Glomerular visceral epithelial cell (primary cell): ENCODE measurements at regions not wholly inside any gene's neighbourhood (a gene's known extent, or its start where the extent isn't known, plus 50 kb on each side); places are given as distances from the start of the nearest gene placed in this dataset.

Experiments used
- DNase-seq: peaks from one replicate; pipeline ENCODE4 v3.0.0-alpha.2; 2016; ENCODE audit errors: extremely low spot score

DNA sequence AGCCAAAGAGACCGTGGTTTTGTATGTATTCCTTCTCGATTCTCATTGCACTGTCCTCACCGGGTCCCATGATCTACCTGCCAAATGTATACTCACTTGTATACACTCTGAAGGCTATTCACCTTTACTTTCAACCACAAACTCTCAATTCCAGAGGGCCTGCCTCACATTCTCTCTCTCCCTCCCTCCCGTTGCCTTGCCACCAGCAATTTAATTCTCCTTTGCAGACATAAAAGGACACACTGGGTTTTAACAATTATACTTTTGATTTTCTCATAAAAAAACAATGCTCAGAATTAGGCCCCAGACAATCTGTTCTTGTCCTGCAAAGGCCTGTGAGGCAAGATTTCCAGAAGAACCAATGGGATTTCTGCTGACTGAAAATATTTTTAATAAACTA lies 265.1 kb upstream of the PSMD7 start:
- no peak for DNase-seq

DNA sequence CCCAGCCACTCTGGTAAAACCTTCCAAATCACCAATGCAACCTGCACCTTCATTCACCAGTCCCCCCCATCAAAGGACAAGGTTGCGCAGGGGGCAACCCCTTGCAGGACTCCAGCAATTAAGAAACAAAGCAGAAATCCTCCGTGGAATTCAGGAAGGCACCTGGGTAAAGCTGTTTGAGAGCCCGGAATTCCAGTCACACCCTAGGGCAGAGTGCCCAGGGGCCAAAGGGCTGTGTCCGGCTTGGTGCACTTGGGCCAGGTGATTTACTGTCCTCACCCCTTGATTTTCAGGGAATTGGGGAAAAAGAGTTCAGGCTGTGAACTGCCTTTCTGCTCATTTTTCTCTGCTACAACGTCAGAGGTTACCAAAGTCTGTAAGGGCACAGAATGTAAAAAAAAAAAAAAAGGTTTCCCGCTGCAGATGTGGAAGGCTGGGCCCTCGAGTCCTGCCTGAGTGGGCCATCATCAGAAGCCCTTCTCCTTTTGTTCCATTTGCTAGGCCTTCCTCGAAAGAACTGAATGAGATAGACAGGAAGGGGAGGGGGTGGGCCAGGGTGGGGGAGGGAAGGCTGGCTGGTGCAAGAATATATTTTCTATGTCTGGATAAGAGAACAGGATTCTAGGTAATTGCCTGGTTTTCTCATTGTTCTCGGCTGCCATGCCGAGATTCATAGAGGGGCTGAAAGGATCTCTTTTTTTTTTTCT lies 266.5 kb upstream of the PSMD7 start:
- no peak for DNase-seq

DNA sequence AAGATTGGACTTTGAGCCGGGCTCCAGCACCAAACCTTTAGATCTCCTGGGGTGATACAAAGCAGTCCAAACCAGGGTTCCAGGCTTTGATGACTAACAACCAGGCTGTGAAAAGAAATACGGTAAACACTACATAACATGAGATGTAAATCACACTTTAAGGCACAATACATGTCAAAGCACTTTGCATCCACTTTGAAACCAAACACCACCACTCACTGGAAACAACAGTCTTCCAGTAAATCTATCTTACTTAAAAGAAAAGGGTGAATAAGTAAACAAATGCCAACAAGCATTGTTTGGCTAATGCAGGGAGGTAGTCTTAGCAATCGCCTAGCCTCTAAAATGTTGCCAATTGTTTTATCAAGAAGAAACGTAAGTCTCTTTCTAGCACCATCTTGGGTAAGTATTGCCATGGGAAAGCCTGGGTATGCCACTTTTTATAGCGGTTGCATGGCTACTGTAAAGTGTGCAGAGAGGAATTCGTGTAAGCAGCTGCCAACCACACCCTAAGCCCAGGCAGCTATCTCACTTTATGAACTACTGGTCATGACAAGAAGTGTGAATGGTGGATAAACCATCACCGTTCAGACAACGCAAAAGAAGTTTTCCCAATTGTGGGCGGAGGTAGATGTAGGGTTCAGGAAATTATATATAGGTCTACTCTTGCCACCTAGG lies 267.4 kb upstream of the PSMD7 start:
- no peak for DNase-seq

DNA sequence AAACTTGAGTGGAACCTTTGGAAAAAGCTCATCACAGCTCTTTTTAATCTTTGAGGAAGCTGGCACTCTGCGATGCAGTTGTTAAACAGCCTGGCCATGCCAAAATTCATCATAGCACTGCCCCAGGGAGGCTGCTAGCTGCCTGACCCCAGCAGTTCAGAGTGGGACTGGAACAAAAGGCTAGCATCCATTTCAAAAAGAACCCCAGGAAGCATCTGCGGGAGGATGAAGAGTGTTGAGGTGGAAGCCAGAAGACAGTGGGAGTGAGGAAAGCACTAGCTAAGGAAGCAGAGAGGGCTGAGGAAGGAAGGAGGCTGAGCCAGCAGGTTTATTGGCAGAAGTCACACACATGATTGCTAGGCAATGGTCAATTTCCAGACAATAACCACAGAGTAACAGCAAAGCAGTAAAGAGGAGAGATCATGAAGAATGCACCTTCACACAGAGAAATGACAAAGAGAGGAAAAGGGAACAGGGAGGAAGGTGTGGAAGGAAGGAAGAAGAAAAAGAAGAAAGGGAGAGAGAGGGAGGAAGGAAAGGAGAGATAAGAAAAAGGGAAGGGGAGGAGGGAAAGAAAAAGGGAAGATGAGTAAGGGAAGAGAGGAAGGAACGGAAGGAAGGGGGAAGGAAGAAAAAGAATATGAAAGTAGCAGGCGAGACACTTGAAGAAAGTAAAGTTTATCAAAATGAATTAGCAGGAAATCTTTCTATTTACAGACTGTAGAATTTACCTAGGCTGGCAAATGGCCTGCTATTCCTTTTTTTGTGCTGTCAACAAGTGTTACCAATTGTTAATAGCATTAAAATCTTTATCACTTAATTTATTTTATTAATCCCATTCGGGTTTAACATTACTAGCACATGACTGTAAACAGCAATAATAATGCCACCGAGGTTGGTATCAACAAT lies 270.0 kb upstream of the PSMD7 start:
- DNase-seq: no peak

DNA sequence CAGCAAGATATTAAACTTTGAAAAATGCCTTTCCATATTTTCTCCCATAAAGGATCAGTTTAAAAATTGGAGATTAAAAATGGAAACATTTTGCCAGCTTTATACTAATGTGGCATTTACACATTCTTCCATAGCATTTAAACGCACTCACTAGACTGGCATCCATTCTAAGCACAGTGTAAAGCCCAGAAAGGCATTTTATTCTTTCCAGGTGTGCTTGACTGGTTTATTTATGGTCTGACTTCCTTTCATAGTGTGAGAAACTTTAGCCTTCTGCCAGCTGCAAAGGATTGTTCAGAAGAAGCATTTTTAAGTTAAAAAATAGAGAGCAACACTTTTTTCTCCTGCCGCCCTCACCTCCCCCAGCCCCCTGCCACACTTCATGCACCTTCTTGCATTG lies 271.7 kb upstream of the PSMD7 start:
- DNase-seq: no peak

DNA sequence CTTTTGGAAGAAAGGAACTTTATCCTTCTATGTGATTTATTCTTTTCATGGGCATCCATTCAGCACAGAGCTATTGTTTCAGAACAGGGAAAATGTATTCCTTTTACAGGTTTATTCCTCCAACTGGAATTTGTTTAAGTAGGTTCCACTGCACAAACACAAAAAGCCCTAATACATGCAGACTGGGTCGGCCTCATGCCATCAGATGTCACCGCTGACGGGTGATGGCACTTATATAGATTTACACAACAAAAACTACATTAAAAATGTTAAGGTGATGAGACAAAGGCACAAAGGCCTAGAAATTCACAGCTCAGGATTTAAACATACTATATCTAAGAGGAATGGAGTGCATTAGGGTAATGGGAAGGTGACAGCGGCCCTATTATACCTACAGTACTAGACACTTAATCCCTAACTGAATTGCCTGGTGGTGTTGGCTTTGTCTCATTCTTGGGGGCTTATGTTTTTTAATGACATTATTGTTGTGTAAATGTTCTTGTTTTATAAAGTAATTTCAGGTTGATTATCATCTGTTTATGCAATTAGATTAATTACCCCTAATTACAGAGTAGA lies 276.4 kb upstream of the PSMD7 start:
- no peak for DNase-seq

DNA sequence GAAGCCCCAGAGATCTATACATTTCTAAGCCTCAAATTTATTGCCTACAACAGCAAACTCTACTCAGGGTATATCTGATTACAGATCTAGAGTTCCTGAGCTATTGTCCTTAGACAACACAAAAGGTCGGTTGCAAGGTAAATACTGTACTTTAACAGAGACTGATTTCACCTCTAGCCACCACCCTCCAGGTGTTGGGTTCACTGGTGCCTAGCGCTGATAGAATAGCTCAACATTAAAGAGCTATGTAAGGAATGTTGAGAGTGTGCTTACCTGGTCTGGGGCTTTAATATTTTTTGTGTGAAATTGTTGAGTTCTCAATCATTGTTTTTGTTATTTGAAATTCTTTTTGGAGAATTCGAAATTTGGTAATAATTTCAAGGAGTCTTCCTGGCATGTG lies 277.0 kb upstream of the PSMD7 start:
- DNase-seq: no peak

DNA sequence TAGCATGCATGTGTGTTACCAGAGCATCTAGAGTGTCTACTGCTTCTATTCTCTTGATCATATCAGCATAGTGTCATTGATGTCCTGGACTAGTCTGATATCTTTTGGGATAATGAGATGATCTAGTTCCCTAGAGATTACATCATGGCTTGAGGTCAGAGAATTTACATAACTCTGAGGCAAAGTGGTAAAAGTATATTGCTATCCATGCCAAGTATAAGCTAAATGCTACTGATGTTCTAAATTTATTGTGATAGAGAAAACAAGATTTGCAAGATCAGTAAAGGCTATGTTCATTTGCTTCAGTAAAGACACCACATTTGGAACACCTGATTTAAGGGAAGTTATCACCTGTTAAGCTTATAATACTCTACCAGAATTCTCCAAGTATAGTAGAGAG lies 280.7 kb upstream of the PSMD7 start:
- DNase-seq: no peak

DNA sequence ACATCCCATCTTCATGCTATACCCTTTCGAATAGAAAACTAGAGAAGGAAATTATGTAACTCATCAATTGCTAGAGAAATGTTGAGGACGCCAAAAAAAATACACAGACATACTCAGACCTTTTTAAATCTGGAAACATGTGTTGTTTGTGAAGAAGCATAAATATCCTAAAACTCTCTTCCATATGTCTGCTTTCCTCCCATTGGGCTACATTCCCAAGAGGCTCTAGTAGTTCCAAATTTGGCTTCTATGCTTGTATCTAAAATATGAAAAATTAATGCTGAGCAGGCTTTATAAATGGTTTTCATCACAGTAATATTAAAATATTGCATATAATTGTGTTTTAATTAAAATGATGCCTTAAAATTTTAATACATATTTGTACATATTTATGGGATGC lies 297.9 kb upstream of the PSMD7 start:
- no peak for DNase-seq

DNA sequence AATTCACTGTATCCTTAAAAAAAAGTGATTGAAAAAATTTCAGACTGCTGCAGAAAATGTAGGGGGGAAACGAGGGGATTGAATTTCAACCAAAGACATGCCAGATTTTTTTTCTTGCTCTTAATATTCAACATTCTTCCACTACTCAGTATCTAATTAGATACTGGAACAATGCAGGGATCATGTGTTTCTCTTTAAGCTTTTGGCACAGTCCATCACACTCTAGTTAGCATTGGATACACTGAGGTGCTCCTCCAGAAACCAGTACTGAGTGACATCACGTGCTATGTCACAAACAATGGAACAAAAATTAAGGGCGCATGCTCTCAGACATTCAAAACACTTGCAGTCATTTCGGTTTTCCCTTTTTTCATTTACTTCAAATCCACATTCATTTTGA lies 298.6 kb upstream of the PSMD7 start:
- no peak for DNase-seq

DNA sequence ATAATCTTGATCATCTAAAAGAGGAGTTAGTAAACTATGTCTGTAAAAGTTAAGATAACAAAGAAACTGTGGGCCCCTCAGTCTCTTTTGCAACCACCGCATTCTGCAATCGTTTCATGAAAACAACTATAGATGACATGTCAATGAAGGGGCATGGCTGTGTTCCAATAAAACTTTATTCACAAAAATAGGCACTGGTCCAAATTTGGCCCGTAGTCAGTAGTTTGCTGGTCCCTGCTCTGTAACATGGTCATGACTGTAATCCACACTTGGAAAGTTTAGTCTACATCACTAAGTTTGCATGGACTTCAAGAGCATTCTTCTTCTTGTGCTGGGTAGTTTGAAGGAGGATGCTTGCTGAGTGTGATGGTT lies 299.3 kb upstream of the PSMD7 start:
- DNase-seq: no peak

DNA sequence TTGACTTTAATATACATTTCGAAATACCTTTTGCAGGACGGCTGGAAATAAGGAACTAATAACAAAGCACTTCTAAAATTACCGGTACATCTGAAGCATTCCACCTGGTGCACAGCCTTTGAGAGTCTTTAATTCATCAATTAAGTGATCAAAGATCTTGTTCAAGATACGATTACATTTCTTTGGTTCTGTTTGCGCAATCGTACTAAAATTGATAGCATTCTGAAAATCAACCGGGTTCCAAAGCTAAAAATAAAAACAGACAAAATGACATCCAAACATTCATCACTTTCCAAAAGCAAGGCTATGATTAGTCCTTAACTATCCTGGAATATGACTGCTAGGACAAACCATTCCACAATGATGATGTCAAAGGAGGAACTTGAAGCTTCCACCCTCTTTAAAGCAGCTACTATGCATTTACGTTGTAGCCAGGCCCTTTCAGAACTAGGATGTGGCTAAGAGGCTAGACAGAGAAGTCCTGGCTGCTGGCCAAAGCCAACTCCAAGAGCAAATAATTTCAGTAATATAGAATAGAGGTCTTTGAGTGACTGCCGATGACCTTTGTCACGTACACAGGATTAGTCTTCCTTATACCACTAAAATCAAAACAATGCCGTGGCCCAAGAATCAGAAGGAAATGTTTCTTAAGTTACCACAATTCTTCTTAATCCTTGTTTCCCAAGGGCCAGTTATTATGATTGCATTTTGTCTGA lies 299.8 kb upstream of the PSMD7 start:
- DNase-seq: no peak

DNA sequence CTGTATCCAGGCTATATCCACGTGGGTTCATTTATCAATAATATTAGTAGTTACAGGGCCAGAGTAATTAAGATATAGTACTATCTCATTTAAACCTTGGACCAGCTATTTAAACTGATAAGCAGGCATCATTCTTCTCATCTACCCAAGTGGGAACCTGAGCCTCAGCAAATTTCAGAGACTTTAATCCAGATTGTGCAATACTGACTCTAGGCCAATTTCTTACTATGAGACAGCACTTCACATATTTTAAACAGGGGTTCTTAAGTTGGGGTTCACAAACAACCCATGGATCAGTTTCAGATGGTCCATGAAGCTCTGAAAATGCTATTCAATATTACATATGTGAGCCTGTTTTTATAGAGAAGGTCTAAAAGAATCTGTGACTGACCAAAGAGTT lies 302.7 kb upstream of the PSMD7 start:
- DNase-seq: no peak

DNA sequence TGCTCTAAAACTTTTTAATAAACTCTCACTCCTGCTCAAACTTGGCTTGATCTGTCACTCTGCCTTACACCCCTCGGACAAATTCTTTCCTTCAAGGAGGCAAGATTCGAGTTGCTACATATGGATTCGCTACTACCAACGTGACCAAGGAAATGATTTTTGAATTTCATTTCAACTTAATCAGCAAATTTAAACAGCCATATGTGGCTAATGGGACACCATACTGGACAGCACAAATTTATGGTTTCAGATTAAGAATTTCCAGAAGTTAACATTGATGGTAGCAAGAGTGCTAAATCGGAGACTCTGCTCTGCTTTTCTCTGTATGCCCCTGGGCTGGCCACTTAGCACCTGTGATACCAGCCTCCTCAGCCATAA lies 318.2 kb upstream of the PSMD7 start:
- DNase-seq: no peak

DNA sequence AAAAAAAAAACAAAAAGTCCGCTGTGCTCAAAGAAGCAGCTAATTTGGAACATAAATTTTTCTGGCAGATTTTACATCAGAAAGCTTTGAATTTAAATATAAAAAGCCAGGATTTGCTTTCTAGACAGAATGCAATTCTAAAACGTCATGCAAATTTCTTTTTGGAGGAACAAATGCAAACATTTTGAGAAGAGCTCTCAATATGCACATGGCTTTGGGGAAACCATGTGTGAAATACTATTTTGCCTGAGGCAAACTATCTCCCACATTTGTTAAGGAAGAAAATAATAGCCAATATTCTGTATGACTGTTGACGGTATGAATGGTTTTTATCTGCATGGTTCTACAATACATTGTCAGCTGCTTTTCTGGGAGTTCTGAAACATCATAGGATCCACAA lies 320.0 kb upstream of the PSMD7 start:
- no peak for DNase-seq

DNA sequence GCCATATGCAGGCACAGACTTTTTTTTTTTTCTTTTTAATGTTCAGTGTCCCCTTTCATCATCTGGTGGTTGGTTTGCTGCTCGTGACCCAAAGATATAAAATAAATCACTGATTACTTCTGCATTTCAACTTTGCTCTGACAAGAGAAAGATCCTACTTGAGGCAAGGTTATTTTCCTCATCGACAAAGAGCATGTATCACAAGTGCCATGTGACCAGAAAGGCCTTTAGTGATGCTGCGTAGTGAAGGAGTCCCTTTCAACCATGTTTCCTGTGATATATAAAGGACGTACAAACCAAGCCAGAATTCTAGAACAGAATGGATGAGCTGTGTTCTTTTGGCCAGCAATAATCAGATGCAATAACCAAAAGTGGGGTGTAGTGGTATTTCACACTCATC lies 323.4 kb upstream of the PSMD7 start:
- DNase-seq: no peak

DNA sequence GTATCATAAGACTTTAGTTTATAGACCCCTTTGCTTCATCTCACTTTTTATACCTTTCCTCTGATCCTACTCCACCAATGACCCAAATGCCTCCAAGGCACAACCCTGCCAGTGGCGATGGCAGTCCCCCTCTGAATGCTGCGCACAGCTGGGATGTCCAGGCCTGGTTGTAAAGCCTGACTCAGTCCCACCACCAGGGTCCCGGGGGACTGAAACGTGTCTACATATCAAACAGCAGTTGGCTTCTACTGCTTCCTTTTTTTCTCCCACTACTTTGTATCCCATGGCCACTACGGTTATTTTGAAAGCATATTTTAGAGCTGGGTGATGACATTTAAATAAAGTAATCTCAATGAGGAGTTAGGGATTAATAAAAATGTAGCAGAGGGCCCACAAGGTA lies 329.8 kb upstream of the PSMD7 start:
- DNase-seq: no peak

DNA sequence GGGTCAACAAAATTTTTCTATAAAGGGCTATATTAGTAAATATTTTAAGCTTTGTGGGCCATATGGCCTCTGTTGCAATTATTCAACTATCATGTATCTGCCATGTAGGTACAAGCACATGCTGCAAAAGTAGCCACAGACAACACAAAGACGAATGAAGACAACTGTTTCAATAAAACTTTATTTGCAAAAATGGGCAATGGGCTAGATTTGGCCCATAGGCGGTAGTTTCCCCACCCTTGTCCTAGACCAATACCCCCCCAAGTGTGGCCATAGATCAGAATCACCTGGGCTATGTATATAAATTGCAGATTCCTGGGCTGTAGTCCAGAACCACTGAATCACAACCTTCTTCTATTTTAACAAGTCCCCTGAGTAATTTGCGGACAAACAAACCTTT lies 331.0 kb upstream of the PSMD7 start:
- no peak for DNase-seq

DNA sequence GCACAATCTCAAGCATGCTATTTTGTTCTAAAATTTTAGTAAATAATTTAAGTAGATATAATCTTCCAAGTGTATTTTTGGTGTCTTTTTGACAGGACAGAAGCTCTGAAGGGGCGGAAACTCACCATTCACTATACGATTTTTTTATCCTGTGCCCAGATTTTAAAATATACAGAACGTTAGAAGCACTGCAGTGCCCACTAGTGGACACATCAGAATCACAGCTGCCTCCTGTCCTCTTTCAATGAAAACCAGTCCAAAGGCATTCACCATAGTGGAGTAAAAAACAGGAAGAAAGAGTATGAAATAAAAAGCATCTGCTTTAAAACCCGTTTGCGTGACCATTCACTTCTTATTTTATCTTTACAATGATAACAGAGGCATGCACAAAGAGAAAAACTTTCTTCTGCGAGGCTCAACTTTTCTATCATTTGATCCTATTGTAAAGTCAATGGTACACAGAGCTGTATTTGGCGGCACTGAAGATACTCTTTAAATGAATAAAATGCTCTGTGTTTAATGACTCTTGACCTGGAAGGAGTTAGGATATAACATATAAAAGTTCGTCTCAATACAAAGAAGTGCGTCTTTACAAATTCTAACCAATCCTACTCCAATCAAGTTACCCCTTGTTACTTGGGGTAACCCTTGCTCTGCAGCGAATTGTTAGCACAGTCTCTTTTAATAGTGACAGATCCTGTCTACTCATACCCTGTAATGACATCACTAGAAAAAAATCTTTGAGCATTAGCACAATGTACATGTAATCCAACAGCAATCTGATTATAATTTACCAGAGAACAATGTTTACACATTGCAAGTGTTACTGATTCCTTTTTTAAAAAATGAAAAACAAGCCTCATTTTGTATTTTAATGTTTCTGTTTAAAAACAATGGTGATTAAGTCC lies 339.8 kb upstream of the PSMD7 start:
- DNase-seq: peak; percentile 13

DNA sequence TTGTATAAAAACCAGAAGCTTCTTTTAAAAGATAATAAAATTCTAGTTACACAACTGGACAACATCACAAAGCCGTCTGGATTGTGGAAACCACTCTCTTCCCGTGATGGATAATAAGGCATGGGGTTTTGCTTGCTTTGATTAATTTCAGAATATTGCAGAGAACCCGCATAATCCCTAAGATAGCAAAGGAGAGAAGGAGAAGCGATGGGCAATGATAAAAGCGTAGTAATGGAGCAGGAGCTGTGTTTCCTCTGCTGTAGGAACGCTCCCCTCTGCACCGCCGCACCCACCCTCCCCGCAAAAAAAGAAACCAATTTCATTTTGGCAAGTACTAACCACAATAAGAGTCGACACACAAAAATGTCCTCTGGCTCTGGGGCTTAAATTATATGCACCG lies 340.9 kb upstream of the PSMD7 start:
- DNase-seq: no peak

DNA sequence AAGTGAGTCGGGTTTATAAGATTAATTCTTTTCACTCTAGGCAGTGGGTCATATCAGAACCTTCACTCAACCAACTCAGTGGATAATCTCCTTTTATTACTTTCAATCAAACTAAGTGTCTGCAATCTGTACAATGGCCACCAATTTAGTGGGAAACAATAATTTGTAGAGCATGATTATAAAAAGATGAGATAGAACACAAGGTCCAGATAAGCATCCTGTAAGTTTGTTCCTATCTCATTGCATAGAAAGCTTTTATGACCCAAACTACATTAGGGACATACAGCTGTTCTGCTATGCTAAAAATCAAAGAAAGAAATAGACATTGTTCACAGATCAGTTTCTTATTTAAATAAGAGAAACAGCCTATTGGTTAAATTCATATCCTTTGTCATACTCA lies 341.4 kb upstream of the PSMD7 start:
- no peak for DNase-seq
